ENCODE measurements at regions not wholly inside any gene's neighbourhood (a gene's known extent, or its start where the extent isn't known, plus 50 kb on each side); places are given as distances from the start of the nearest gene placed in this dataset.

GRCh38 chr7:20477067-20477466, 138.4 kb upstream of the ABCB5 start (continued):
- TF ChIP-seq ETS1 (IDR thresholded peaks at IDR 0.05) (no peak), POLR2AphosphoS5 (IDR thresholded peaks at IDR 0.05; ENCODE audit: low read depth) (no peak)

DNA sequence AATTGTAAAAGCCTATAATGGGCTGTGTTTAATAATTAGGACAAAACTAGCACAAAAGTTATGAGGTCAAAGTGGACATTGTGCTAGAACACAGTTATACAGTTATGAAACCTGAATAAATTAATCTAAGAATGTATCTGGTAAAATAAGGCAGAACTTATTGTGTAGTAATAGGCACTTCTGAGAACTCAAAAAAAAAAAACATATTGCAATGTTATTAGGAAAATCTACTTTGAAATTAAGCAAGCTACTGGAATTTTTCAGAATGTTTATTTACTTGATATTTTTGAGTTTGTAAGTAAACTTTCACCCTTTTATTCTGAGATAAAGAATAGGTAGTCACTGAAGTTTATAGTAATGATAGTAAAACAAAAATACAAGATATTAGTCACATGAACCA, 135.8 kb upstream of the ABCB5 start:
- no peaks in the 10 kb centered on the region for H3K27me3 ChIP-seq (ENCODE audit: insufficient read depth)
- no peak for ATAC-seq
- no peaks in the 10 kb centered on the region for H3K36me3 ChIP-seq (ENCODE audit: insufficient read depth)
- H3K79me2 ChIP-seq (replicated peaks; ENCODE audit: insufficient read depth), result no peaks in the 10 kb centered on the region
- H3K4me1 Mint-ChIP-seq, result peaks cover 3% of the 10 kb centered on the region; the same call in 2 of the 3 replicates
- H3K27ac ChIP-seq (ENCODE audit: low read depth), result no peak overlapping the region
- no peak overlapping the region for H3K27ac Mint-ChIP-seq
- no peak overlapping the region for H3K4me3 ChIP-seq
- H3K4me1 ChIP-seq (ENCODE audit: insufficient read depth), result no peaks in the 10 kb centered on the region
- no peaks in the 10 kb centered on the region for H3K9me3 Mint-ChIP-seq
- TF ChIP-seq EZH2 (IDR thresholded peaks at IDR 0.05; ENCODE audit: low read depth, unreplicated experiment) (no peak), EZH2phosphoT487 (IDR thresholded peaks at IDR 0.05; ENCODE audit: unreplicated experiment) (no peak), NANOG (IDR thresholded peaks at IDR 0.05; ENCODE audit: borderline replicate concordance) (no peak), ZNF331 (CRISPR knock-in tag; IDR thresholded peaks at IDR 0.05; ENCODE audit: low read depth) (no peak), JUNB (IDR thresholded peaks at IDR 0.05; ENCODE audit: unreplicated experiment) (no peak), CREB1 (CRISPR knock-in tag; IDR thresholded peaks at IDR 0.05; ENCODE audit: low read depth) (no peak), POLR2AphosphoS5 (IDR thresholded peaks at IDR 0.05; ENCODE audit: low read depth) (no peak), ETS1 (IDR thresholded peaks at IDR 0.05) (no peak), ZNF114 (CRISPR knock-in tag; IDR thresholded peaks at IDR 0.05) (no peak)
- H3K4me2 ChIP-seq, result no peak overlapping the region
- H3K9me2 ChIP-seq (ENCODE audit: insufficient read depth), result no peaks in the 10 kb centered on the region
- H3K27me3 Mint-ChIP-seq (ENCODE audit: insufficient read depth, low read depth, poor library complexity), result no peaks in the 10 kb centered on the region
- no peaks in the 10 kb centered on the region for H3K36me3 Mint-ChIP-seq (ENCODE audit: low read depth)
- no peaks in the 10 kb centered on the region for H3F3A ChIP-seq (replicated peaks; ENCODE audit: low read depth)
- DNase-seq (ENCODE audit: low spot score), result no peak
- no peak overlapping the region for H3K4me3 Mint-ChIP-seq
- no peaks in the 10 kb centered on the region for H4K20me1 ChIP-seq (replicated peaks; ENCODE audit: insufficient read depth)
- no peak overlapping the region for H2AFZ ChIP-seq

GRCh38 chr7:20482071-20482470, 133.4 kb upstream of the ABCB5 start:
- DNase-seq (ENCODE audit: low spot score), result no peak
- Histone ChIP-seq H3K4me1 (ENCODE audit: insufficient read depth) (no peaks in the 10 kb centered on the region), H3K79me2 (replicated peaks; ENCODE audit: insufficient read depth) (no peaks in the 10 kb centered on the region), H3F3A (replicated peaks; ENCODE audit: low read depth) (no peaks in the 10 kb centered on the region), H3K27me3 (ENCODE audit: insufficient read depth) (no peaks in the 10 kb centered on the region), H4K20me1 (replicated peaks; ENCODE audit: insufficient read depth) (no peaks in the 10 kb centered on the region), H3K4me3 (no peak overlapping the region), H3K4me2 (no peak overlapping the region), H3K9me2 (ENCODE audit: insufficient read depth) (no peaks in the 10 kb centered on the region), H3K27ac (ENCODE audit: low read depth) (no peak overlapping the region), H2AFZ (no peak overlapping the region), H3K36me3 (ENCODE audit: insufficient read depth) (no peaks in the 10 kb centered on the region)
- Mint-ChIP-seq H3K4me1 (peaks cover 3% of the 10 kb centered on the region; the same call in 2 of the 3 replicates), H3K27me3 (ENCODE audit: insufficient read depth, low read depth, poor library complexity) (peaks cover 4% of the 10 kb centered on the region), H3K9me3 (no peaks in the 10 kb centered on the region), H3K27ac (peak overlapping the region; percentile 58; the same call in 1 of the 2 replicates), H3K36me3 (ENCODE audit: low read depth) (no peaks in the 10 kb centered on the region), H3K4me3 (no peak overlapping the region)
- ATAC-seq, result no peak
- TF ChIP-seq ZNF331 (CRISPR knock-in tag; IDR thresholded peaks at IDR 0.05; ENCODE audit: low read depth) (no peak), NANOG (IDR thresholded peaks at IDR 0.05; ENCODE audit: borderline replicate concordance) (no peak), POLR2AphosphoS5 (IDR thresholded peaks at IDR 0.05; ENCODE audit: low read depth) (no peak), ZNF114 (CRISPR knock-in tag; IDR thresholded peaks at IDR 0.05) (no peak), STAT1 (IDR thresholded peaks at IDR 0.05; ENCODE audit: unreplicated experiment) (no peak), ETS1 (IDR thresholded peaks at IDR 0.05) (no peak)
- TF ChIP-seq, protein P1, sequence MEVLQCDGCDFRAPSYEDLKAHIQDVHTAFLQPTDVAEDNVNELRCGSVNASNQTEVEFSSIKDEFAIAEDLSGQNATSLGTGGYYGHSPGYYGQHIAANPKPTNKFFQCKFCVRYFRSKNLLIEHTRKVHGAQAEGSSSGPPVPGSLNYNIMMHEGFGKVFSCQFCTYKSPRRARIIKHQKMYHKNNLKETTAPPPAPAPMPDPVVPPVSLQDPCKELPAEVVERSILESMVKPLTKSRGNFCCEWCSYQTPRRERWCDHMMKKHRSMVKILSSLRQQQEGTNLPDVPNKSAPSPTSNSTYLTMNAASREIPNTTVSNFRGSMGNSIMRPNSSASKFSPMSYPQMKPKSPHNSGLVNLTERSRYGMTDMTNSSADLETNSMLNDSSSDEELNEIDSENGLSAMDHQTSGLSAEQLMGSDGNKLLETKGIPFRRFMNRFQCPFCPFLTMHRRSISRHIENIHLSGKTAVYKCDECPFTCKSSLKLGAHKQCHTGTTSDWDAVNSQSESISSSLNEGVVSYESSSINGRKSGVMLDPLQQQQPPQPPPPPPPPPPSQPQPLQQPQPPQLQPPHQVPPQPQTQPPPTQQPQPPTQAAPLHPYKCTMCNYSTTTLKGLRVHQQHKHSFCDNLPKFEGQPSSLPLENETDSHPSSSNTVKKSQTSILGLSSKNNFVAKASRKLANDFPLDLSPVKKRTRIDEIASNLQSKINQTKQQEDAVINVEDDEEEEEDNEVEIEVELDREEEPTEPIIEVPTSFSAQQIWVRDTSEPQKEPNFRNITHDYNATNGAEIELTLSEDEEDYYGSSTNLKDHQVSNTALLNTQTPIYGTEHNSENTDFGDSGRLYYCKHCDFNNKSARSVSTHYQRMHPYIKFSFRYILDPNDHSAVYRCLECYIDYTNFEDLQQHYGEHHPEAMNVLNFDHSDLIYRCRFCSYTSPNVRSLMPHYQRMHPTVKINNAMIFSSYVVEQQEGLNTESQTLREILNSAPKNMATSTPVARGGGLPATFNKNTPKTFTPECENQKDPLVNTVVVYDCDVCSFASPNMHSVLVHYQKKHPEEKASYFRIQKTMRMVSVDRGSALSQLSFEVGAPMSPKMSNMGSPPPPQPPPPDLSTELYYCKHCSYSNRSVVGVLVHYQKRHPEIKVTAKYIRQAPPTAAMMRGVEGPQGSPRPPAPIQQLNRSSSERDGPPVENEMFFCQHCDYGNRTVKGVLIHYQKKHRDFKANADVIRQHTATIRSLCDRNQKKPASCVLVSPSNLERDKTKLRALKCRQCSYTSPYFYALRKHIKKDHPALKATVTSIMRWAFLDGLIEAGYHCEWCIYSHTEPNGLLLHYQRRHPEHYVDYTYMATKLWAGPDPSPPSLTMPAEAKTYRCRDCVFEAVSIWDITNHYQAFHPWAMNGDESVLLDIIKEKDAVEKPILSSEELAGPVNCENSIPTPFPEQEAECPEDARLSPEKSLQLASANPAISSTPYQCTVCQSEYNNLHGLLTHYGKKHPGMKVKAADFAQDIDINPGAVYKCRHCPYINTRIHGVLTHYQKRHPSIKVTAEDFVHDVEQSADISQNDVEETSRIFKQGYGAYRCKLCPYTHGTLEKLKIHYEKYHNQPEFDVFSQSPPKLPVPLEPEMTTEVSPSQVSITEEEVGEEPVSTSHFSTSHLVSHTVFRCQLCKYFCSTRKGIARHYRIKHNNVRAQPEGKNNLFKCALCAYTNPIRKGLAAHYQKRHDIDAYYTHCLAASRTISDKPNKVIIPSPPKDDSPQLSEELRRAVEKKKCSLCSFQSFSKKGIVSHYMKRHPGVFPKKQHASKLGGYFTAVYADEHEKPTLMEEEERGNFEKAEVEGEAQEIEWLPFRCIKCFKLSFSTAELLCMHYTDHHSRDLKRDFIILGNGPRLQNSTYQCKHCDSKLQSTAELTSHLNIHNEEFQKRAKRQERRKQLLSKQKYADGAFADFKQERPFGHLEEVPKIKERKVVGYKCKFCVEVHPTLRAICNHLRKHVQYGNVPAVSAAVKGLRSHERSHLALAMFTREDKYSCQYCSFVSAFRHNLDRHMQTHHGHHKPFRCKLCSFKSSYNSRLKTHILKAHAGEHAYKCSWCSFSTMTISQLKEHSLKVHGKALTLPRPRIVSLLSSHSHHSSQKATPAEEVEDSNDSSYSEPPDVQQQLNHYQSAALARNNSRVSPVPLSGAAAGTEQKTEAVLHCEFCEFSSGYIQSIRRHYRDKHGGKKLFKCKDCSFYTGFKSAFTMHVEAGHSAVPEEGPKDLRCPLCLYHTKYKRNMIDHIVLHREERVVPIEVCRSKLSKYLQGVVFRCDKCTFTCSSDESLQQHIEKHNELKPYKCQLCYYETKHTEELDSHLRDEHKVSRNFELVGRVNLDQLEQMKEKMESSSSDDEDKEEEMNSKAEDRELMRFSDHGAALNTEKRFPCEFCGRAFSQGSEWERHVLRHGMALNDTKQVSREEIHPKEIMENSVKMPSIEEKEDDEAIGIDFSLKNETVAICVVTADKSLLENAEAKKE (CRISPR knock-in tag; IDR thresholded peaks at IDR 0.05), result no peak
